ENCODE measurements at regions not wholly inside any gene's neighbourhood (a gene's known extent, or its start where the extent isn't known, plus 50 kb on each side); places are given as distances from the start of the nearest gene placed in this dataset.

- Histone ChIP-seq H2AK5ac (ENCODE audit: insufficient read length, low read length) (no peak overlapping the region), H2BK12ac (ENCODE audit: insufficient read length, low read depth, low read length) (no peak overlapping the region), H2AFZ (ENCODE audit: low read length) (no peak overlapping the region), H3K4me2 (ENCODE audit: insufficient read depth, insufficient read length, low read length) (no peak overlapping the region), H3K9me3 (ENCODE audit: control insufficient read depth, low read depth, low read length) (no peaks in the 10 kb centered on the region), H3T11ph (ENCODE audit: low read length) (no peak overlapping the region), H3K9ac (ENCODE audit: extremely low read depth, insufficient read length, low read length) (no peak overlapping the region), H4K8ac (replicated peaks; ENCODE audit: insufficient read length, low read depth, low read length) (no peak overlapping the region), H2BK15ac (ENCODE audit: low read depth, low read length) (no peak overlapping the region), H3K18ac (ENCODE audit: insufficient read length, low read depth, low read length) (no peak overlapping the region), H4K5ac (ENCODE audit: insufficient read length, low read depth, low read length) (no peak overlapping the region), H3K23me2 (ENCODE audit: insufficient read length, low read depth, low read length, poor library complexity, severe bottlenecking) (no peaks in the 10 kb centered on the region), H4K20me1 (ENCODE audit: control insufficient read depth, insufficient read depth, insufficient read length) (no peaks in the 10 kb centered on the region), H3K79me1 (ENCODE audit: insufficient read depth, low read depth, low read length, poor library complexity, severe bottlenecking) (no peaks in the 10 kb centered on the region), H3K79me2 (ENCODE audit: insufficient read depth, low read length) (no peaks in the 10 kb centered on the region), H3K4ac (ENCODE audit: low read depth, low read length) (no peak overlapping the region), H3K23ac (ENCODE audit: insufficient read length, low read depth, low read length) (no peak overlapping the region), H2BK120ac (ENCODE audit: low read depth, low read length, poor library complexity, severe bottlenecking) (no peak overlapping the region), H2BK5ac (ENCODE audit: insufficient read length, low read length) (no peak overlapping the region), H3K56ac (ENCODE audit: insufficient read length, low read depth, low read length) (no peak overlapping the region), H3K27me3 (ENCODE audit: insufficient read depth, low read length) (no peaks in the 10 kb centered on the region), H3K4me1 (ENCODE audit: insufficient read depth, low read length) (peaks cover 2% of the 10 kb centered on the region; the same call in 1 of the 2 replicates), H3K14ac (ENCODE audit: insufficient read depth, low read length) (no peak overlapping the region), H4K91ac (ENCODE audit: insufficient read length, low read depth, low read length) (no peak overlapping the region), H2BK20ac (ENCODE audit: low read depth, low read length, poor library complexity, severe bottlenecking) (no peak overlapping the region), H3K27ac (ENCODE audit: insufficient read length, low read depth, low read length) (no peak overlapping the region)
- no peak overlapping the region for H3K27ac Mint-ChIP-seq
- no peak for DNase-seq
- peaks cover 34 to 41% of the 10 kb centered on the region in 2 experiments for H3K4me1 Mint-ChIP-seq
- H3K4me3 Mint-ChIP-seq: no peak overlapping the region; a peak in 1 of 5 replicates
- no peaks in the 10 kb centered on the region for H3K9me3 Mint-ChIP-seq
- no peak for TF ChIP-seq CTCF (conservative IDR thresholded peaks at IDR 0.05)
- no CpG with 5 or more reads among the region's 1 CpG for WGBS (ENCODE audit: extremely low coverage, insufficient read length, low lambda C conversion rate)
- no peaks in the 10 kb centered on the region for H3K27me3 Mint-ChIP-seq (ENCODE audit: low read depth)
- H3K36me3 Mint-ChIP-seq (ENCODE audit: insufficient read depth in 1 of 3, low read depth in 3 of 3): no peaks in the 10 kb centered on the region
Observed at GRCh38 chr5:27311544-27311943, 273.2 kb upstream of the CDH9 start.

Measured in H9 (cell line).